BLaER1 (cell line): ENCODE measurements at regions not wholly inside any gene's neighbourhood (a gene's known extent, or its start where the extent isn't known, plus 50 kb on each side); places are given as distances from the start of the nearest gene placed in this dataset.

Source experiments
- H3K27ac ChIP-seq: shearing (Covaris generic); formaldehyde crosslinking; 2 replicates; pipeline ENCODE4 v1.8.1; 2022
- H3K27me3 ChIP-seq: shearing (Covaris generic); formaldehyde crosslinking; 2 replicates; pipeline ENCODE4 v1.8.1; 2022
- H3K36me3 ChIP-seq: shearing (Covaris generic); formaldehyde crosslinking; 2 replicates; pipeline ENCODE4 v1.8.1; 2022
- H3K4me1 ChIP-seq: shearing (Covaris generic); formaldehyde crosslinking; 2 replicates; pipeline ENCODE4 v1.8.1; 2022
- H3K4me2 ChIP-seq: shearing (Covaris generic); formaldehyde crosslinking; 2 replicates; pipeline ENCODE4 v1.8.1; 2022
- H3K4me3 ChIP-seq: shearing (Covaris generic); formaldehyde crosslinking; 2 replicates; pipeline ENCODE4 v1.8.1; 2022
- H3K9ac ChIP-seq: shearing (Covaris generic); formaldehyde crosslinking; 2 replicates; pipeline ENCODE4 v1.8.1; 2022
- H3K9me3 ChIP-seq: shearing (Covaris generic); formaldehyde crosslinking; 2 replicates; pipeline ENCODE4 v1.8.1; 2022
- H4K20me1 ChIP-seq: shearing (Covaris generic); formaldehyde crosslinking; 2 replicates; pipeline ENCODE4 v1.8.1; 2022
- Cebpa-rat ChIP-seq: shearing (Covaris generic); IDR thresholded peaks from 2 replicates; pipeline ENCODE4 v1.8.1; 2022

GRCh38 chr1:219542828-219543518, 69.9 kb downstream of the ZC3H11B start:
- Histone ChIP-seq H3K4me1 (no peaks in the 10 kb centered on the region), H3K4me3 (no peak overlapping the region), H4K20me1 (no peaks in the 10 kb centered on the region), H3K27ac (no peak overlapping the region), H3K9ac (no peak overlapping the region), H3K27me3 (no peaks in the 10 kb centered on the region), H3K4me2 (no peak overlapping the region), H3K36me3 (no peaks in the 10 kb centered on the region), H3K9me3 (0 out of 2 replicates have a peak, but pooled peaks cover 8% of the 10 kb centered on the region)
- TF ChIP-seq Cebpa-rat = no peak

- Histone ChIP-seq H3K9me3 (no peaks in the 10 kb centered on the region), H3K4me2 (no peak overlapping the region), H3K4me1 (no peaks in the 10 kb centered on the region), H3K27me3 (no peaks in the 10 kb centered on the region), H3K9ac (no peak overlapping the region), H3K4me3 (no peak overlapping the region), H3K27ac (no peak overlapping the region), H4K20me1 (no peaks in the 10 kb centered on the region), H3K36me3 (no peaks in the 10 kb centered on the region)
- TF ChIP-seq Cebpa-rat = no peak
Observed at GRCh38 chr1:219541946-219542345, 71.0 kb downstream of the ZC3H11B start.

- no peaks in the 10 kb centered on the region for H3K36me3 ChIP-seq
- no peak overlapping the region for H3K4me2 ChIP-seq
- no peaks in the 10 kb centered on the region for H3K4me1 ChIP-seq
- no peaks in the 10 kb centered on the region for H3K27me3 ChIP-seq
- H3K4me3 ChIP-seq = no peak overlapping the region
- no peaks in the 10 kb centered on the region for H3K9me3 ChIP-seq
- TF ChIP-seq Cebpa-rat = no peak
- H3K9ac ChIP-seq = no peak overlapping the region
- H4K20me1 ChIP-seq = no peaks in the 10 kb centered on the region
- no peak overlapping the region for H3K27ac ChIP-seq
Observed at GRCh38 chr1:219539645-219540254, 73.2 kb downstream of the ZC3H11B start.

GRCh38 chr1:219538886-219539285, 74.0 kb downstream of the ZC3H11B start:
- Histone ChIP-seq H3K4me3 (no peak overlapping the region), H3K4me2 (no peak overlapping the region), H3K36me3 (no peaks in the 10 kb centered on the region), H3K9ac (no peak overlapping the region), H3K9me3 (no peaks in the 10 kb centered on the region), H3K27me3 (no peaks in the 10 kb centered on the region), H4K20me1 (no peaks in the 10 kb centered on the region), H3K4me1 (no peaks in the 10 kb centered on the region), H3K27ac (no peak overlapping the region)
- no peak for TF ChIP-seq Cebpa-rat

- no peak overlapping the region for H3K4me2 ChIP-seq
- no peaks in the 10 kb centered on the region for H3K27me3 ChIP-seq
- no peaks in the 10 kb centered on the region for H3K36me3 ChIP-seq
- H3K9ac ChIP-seq = no peak overlapping the region
- no peak for TF ChIP-seq Cebpa-rat
- H4K20me1 ChIP-seq = no peaks in the 10 kb centered on the region
- no peak overlapping the region for H3K27ac ChIP-seq
- H3K9me3 ChIP-seq = no peaks in the 10 kb centered on the region
- peaks cover 10% of the 10 kb centered on the region for H3K4me1 ChIP-seq
- H3K4me3 ChIP-seq = no peak overlapping the region
Observed at GRCh38 chr1:219537223-219537631, 75.7 kb downstream of the ZC3H11B start.

GRCh38 chr1:219536038-219536437, 76.9 kb downstream of the ZC3H11B start:
- Histone ChIP-seq H3K36me3 (no peaks in the 10 kb centered on the region), H3K4me2 (no peak overlapping the region), H3K9ac (no peak overlapping the region), H3K4me1 (peaks cover 10% of the 10 kb centered on the region), H3K9me3 (no peaks in the 10 kb centered on the region), H3K27ac (no peak overlapping the region), H3K27me3 (no peaks in the 10 kb centered on the region), H3K4me3 (no peak overlapping the region), H4K20me1 (no peaks in the 10 kb centered on the region)
- TF ChIP-seq Cebpa-rat = no peak

GRCh38 chr1:219534991-219535390, 77.9 kb downstream of the ZC3H11B start:
- peaks cover 10% of the 10 kb centered on the region for H3K4me1 ChIP-seq
- H3K36me3 ChIP-seq = no peaks in the 10 kb centered on the region

GRCh38 chr1:219533280-219533679, 79.6 kb downstream of the ZC3H11B start:
- TF ChIP-seq Cebpa-rat = no peak
- Histone ChIP-seq H3K36me3 (no peaks in the 10 kb centered on the region), H3K27me3 (no peaks in the 10 kb centered on the region), H4K20me1 (no peaks in the 10 kb centered on the region), H3K4me3 (no peak overlapping the region), H3K4me1 (peaks cover 17% of the 10 kb centered on the region), H3K9ac (no peak overlapping the region), H3K4me2 (peak overlapping the region; percentile 49), H3K9me3 (no peaks in the 10 kb centered on the region), H3K27ac (no peak overlapping the region)

More at GRCh38 chr1:219534991-219535390, 77.9 kb downstream of the ZC3H11B start:
- Histone ChIP-seq H3K9ac (no peak overlapping the region), H3K27me3 (no peaks in the 10 kb centered on the region), H3K4me2 (no peak overlapping the region), H3K9me3 (no peaks in the 10 kb centered on the region), H4K20me1 (no peaks in the 10 kb centered on the region), H3K27ac (no peak overlapping the region), H3K4me3 (no peak overlapping the region)
- no peak for TF ChIP-seq Cebpa-rat

GRCh38 chr1:219529116-219529515, 83.8 kb downstream of the ZC3H11B start:
- H3K27ac ChIP-seq = no peak overlapping the region
- H3K4me1 ChIP-seq = peaks cover 17% of the 10 kb centered on the region
- H4K20me1 ChIP-seq = no peaks in the 10 kb centered on the region
- no peak for TF ChIP-seq Cebpa-rat
- H3K36me3 ChIP-seq = no peaks in the 10 kb centered on the region
- no peak overlapping the region for H3K4me3 ChIP-seq
- H3K9ac ChIP-seq = no peak overlapping the region
- no peak overlapping the region; the same call in 1 of the 2 replicates for H3K4me2 ChIP-seq
- no peaks in the 10 kb centered on the region for H3K27me3 ChIP-seq
- H3K9me3 ChIP-seq = no peaks in the 10 kb centered on the region

- Histone ChIP-seq H3K4me3 (no peak overlapping the region), H3K4me2 (no peak overlapping the region)
Observed at GRCh38 chr1:219528633-219529032, 84.3 kb downstream of the ZC3H11B start.

More at GRCh38 chr1:219528633-219529032, 84.3 kb downstream of the ZC3H11B start:
- H3K4me1 ChIP-seq = peaks cover 15% of the 10 kb centered on the region
- no peak overlapping the region for H3K9ac ChIP-seq
- H3K27ac ChIP-seq = no peak overlapping the region
- no peak for TF ChIP-seq Cebpa-rat
- H3K9me3 ChIP-seq = no peaks in the 10 kb centered on the region
- no peaks in the 10 kb centered on the region for H3K27me3 ChIP-seq
- H4K20me1 ChIP-seq = no peaks in the 10 kb centered on the region
- H3K36me3 ChIP-seq = no peaks in the 10 kb centered on the region
